GM12801 (cell line): ENCODE measurements at regions not wholly inside any gene's neighbourhood (a gene's known extent, or its start where the extent isn't known, plus 50 kb on each side); places are given as distances from the start of the nearest gene placed in this dataset.

Experiments
- TF ChIP-seq, protein P1 (sequence below): IDR thresholded peaks from one replicate; pipeline ENCODE4 v1.5.1; 2011; ENCODE audit warnings: control low read depth; ENCODE audit not compliant: insufficient read length; ENCODE audit errors: extremely low read depth

DNA sequence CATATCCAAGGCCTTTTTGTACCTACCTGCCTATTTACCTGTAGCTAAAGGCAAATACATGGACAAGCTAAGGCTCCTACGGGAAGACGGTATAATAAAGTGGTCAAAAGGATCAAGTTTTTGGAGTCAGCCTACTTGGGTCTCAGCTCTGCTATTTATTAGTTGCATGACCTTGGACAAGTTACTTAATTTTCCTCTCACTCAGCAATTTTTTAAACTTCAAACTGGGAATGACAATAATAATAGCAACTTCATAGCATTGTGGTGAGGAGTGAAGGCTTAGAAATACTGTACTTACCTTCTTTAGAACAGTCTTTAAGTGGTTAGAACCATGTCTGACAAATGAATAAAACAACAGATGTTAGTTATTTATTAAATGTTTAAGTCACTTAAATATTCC lies 60.2 kb upstream of the SLC35F3 start:
- TF ChIP-seq, protein P1, sequence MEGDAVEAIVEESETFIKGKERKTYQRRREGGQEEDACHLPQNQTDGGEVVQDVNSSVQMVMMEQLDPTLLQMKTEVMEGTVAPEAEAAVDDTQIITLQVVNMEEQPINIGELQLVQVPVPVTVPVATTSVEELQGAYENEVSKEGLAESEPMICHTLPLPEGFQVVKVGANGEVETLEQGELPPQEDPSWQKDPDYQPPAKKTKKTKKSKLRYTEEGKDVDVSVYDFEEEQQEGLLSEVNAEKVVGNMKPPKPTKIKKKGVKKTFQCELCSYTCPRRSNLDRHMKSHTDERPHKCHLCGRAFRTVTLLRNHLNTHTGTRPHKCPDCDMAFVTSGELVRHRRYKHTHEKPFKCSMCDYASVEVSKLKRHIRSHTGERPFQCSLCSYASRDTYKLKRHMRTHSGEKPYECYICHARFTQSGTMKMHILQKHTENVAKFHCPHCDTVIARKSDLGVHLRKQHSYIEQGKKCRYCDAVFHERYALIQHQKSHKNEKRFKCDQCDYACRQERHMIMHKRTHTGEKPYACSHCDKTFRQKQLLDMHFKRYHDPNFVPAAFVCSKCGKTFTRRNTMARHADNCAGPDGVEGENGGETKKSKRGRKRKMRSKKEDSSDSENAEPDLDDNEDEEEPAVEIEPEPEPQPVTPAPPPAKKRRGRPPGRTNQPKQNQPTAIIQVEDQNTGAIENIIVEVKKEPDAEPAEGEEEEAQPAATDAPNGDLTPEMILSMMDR = no peak

- TF ChIP-seq, protein P1 = no peak
Measured at GRCh38 chr1:233844692-233845091, 59.8 kb upstream of the SLC35F3 start.
